ENCODE measurements at regions not wholly inside any gene's neighbourhood (a gene's known extent, or its start where the extent isn't known, plus 50 kb on each side); places are given as distances from the start of the nearest gene placed in this dataset.

GRCh38 chr6:6884193-6884627, 223.6 kb upstream of the RREB1 start:
- peak overlapping the region in 4 of 8 donors; percentile 87 to 89 (median 88) for H3K27ac ChIP-seq
- H3K27me3 ChIP-seq (replicated peaks in 1 of 7) = no peaks in the 10 kb centered on the region
- 24 to 44% (median 36%) methylated on average over 2 of the region's 2 CpGs for WGBS, 5 donors
- no peaks in the 10 kb centered on the region for H3K36me3 ChIP-seq
- intact Hi-C loops (cut with DNase I; ENCODE audit: low total_unique reads) = no loop called here
- no peak for TF ChIP-seq POLR2A (IDR thresholded peaks at IDR 0.05)
- no peak for TF ChIP-seq CTCF (IDR thresholded peaks at IDR 0.05 in 8 of 11, conservative IDR thresholded peaks at IDR 0.05 in 3 of 11)
- no peak for TF ChIP-seq POLR2AphosphoS5 (IDR thresholded peaks at IDR 0.05)
- H3K4me3 ChIP-seq = no peak overlapping the region
- no peak for DNase-seq
- H3K4me1 ChIP-seq = peaks cover 0 to 48% (median 16%) of the 10 kb centered on the region in 6 donors
- no peaks in the 10 kb centered on the region for H3K9me3 ChIP-seq

- intact Hi-C loops (cut with DNase I; ENCODE audit: low total_unique reads) = no loop called here
- TF ChIP-seq POLR2A (IDR thresholded peaks at IDR 0.05) (no peak), CTCF (IDR thresholded peaks at IDR 0.05 in 8 of 11, conservative IDR thresholded peaks at IDR 0.05 in 3 of 11) (no peak), POLR2AphosphoS5 (IDR thresholded peaks at IDR 0.05) (no peak)
- Histone ChIP-seq H3K36me3 (no peaks in the 10 kb centered on the region), H3K27me3 (replicated peaks in 1 of 7) (no peaks in the 10 kb centered on the region), H3K4me1 (peaks cover 0 to 54% (median 11%) of the 10 kb centered on the region in 6 donors), H3K4me3 (peak overlapping the region in 1 of 8 donors; percentile 47), H3K27ac (peak overlapping the region in 7 of 8 donors; percentile 55 to 89 (median 87)), H3K9me3 (no peaks in the 10 kb centered on the region)
- DNase-seq = no peak
- WGBS, 5 donors = 78 to 90% (median 87%) methylated on average over 9 of the region's 9 CpGs
Measured at GRCh38 chr6:6884916-6885315, 222.8 kb upstream of the RREB1 start.

- peak; percentile 62 to 78 (median 75) for TF ChIP-seq POLR2AphosphoS5 (IDR thresholded peaks at IDR 0.05)
- no peak for TF ChIP-seq POLR2A (IDR thresholded peaks at IDR 0.05)
- Histone ChIP-seq H3K9me3 (no peaks in the 10 kb centered on the region), H3K4me1 (peaks cover 3 to 61% (median 16%) of the 10 kb centered on the region in 6 donors), H3K27me3 (replicated peaks in 1 of 7) (no peaks in the 10 kb centered on the region), H3K27ac (peak overlapping the region in 7 of 8 donors; percentile 55 to 89 (median 87)), H3K4me3 (peak overlapping the region in 1 of 8 donors; percentile 47), H3K36me3 (no peaks in the 10 kb centered on the region)
- peak; percentile 91 for DNase-seq
- WGBS, 5 donors = 36 to 61% (median 51%) methylated on average over 15 to 16 of the region's 16 CpGs
- intact Hi-C loops (cut with DNase I; ENCODE audit: low total_unique reads) = no loop called here
Measured at GRCh38 chr6:6885521-6886170, 222.1 kb upstream of the RREB1 start.

GRCh38 chr6:6886171-6886885, 221.4 kb upstream of the RREB1 start:
- intact Hi-C loops (cut with DNase I; ENCODE audit: low total_unique reads) = no loop called here
- H3K36me3 ChIP-seq = no peaks in the 10 kb centered on the region
- peak; percentile 48 to 62 (median 51) for TF ChIP-seq POLR2AphosphoS5 (IDR thresholded peaks at IDR 0.05)
- no peak for TF ChIP-seq POLR2A (IDR thresholded peaks at IDR 0.05)
- peak; percentile 88 for DNase-seq
- peak overlapping the region in 7 of 8 donors; percentile 55 to 89 (median 87) for H3K27ac ChIP-seq
- WGBS, 5 donors = 43 to 62% (median 57%) methylated on average over 11 to 13 of the region's 13 CpGs
- H3K9me3 ChIP-seq = no peaks in the 10 kb centered on the region
- H3K4me3 ChIP-seq = peak overlapping the region in 1 of 8 donors; percentile 47
- H3K4me1 ChIP-seq = peaks cover 3 to 68% (median 21%) of the 10 kb centered on the region in 6 donors
- no peaks in the 10 kb centered on the region for H3K27me3 ChIP-seq (replicated peaks in 1 of 7)

- no peak for TF ChIP-seq CTCF (IDR thresholded peaks at IDR 0.05 in 8 of 11, conservative IDR thresholded peaks at IDR 0.05 in 3 of 11)
- no peak for TF ChIP-seq POLR2A (IDR thresholded peaks at IDR 0.05)
- TF ChIP-seq POLR2AphosphoS5 (IDR thresholded peaks at IDR 0.05) = no peak
- Histone ChIP-seq H3K27ac (peak overlapping the region in 5 of 8 donors; percentile 79 to 89 (median 87)), H3K9me3 (no peaks in the 10 kb centered on the region), H3K36me3 (no peaks in the 10 kb centered on the region), H3K4me1 (peaks cover 3 to 73% (median 24%) of the 10 kb centered on the region in 6 donors), H3K4me3 (no peak overlapping the region), H3K27me3 (replicated peaks in 1 of 7) (no peaks in the 10 kb centered on the region)
- intact Hi-C loops (cut with DNase I; ENCODE audit: low total_unique reads) = no loop called here
- WGBS, 5 donors = 86 to 93% (median 90%) methylated on average over 3 to 9 of the region's 9 CpGs
- DNase-seq = peak; percentile 78
Measured at GRCh38 chr6:6886886-6887285, 220.9 kb upstream of the RREB1 start.
